ENCODE measurements at regions not wholly inside any gene's neighbourhood (a gene's known extent, or its start where the extent isn't known, plus 50 kb on each side); places are given as distances from the start of the nearest gene placed in this dataset.
A peak's percentile ranks its signal among the peaks of the same experiment; 100 is the strongest.

GRCh38 chr3:57009802-57010201 is 50.7 kb upstream of the SPATA12 start:
- no peaks in the 10 kb centered on the region for H3K9me3 Mint-ChIP-seq
- peaks cover 2% of the 10 kb centered on the region for H3K27me3 Mint-ChIP-seq (ENCODE audit: insufficient read depth)
- no peak overlapping the region for H3K4me3 Mint-ChIP-seq
- no peak for DNase-seq (ENCODE audit: low spot score)
- intact Hi-C loops (cut with micrococcal nuclease): no loop called here
- peaks cover 8% of the 10 kb centered on the region for H3K4me1 Mint-ChIP-seq (ENCODE audit: low read depth)
- no peak overlapping the region for H3K27ac Mint-ChIP-seq
- H3K36me3 Mint-ChIP-seq (ENCODE audit: low read depth): no peaks in the 10 kb centered on the region

GRCh38 chr3:57009367-57009766 is 51.1 kb upstream of the SPATA12 start:
- H3K36me3 Mint-ChIP-seq (ENCODE audit: low read depth): no peaks in the 10 kb centered on the region

GRCh38 chr3:57007521-57008460 is 52.7 kb upstream of the SPATA12 start:
- peak; percentile 11 for DNase-seq (ENCODE audit: low spot score)
- intact Hi-C loops (cut with micrococcal nuclease): no loop called here
- H3K36me3 Mint-ChIP-seq (ENCODE audit: low read depth): no peaks in the 10 kb centered on the region
- H3K4me1 Mint-ChIP-seq (ENCODE audit: low read depth): peaks cover 8% of the 10 kb centered on the region
- H3K27ac Mint-ChIP-seq: peak overlapping the region; percentile 76
- H3K9me3 Mint-ChIP-seq: no peaks in the 10 kb centered on the region
- H3K27me3 Mint-ChIP-seq (ENCODE audit: insufficient read depth): peaks cover 6% of the 10 kb centered on the region
- H3K4me3 Mint-ChIP-seq: peak overlapping the region; percentile 19

More at GRCh38 chr3:57009367-57009766, 51.1 kb upstream of the SPATA12 start:
- intact Hi-C loops (cut with micrococcal nuclease): no loop called here
- H3K9me3 Mint-ChIP-seq: no peaks in the 10 kb centered on the region
- peaks cover 8% of the 10 kb centered on the region for H3K4me1 Mint-ChIP-seq (ENCODE audit: low read depth)
- no peak for DNase-seq (ENCODE audit: low spot score)
- no peak overlapping the region for H3K4me3 Mint-ChIP-seq
- no peak overlapping the region for H3K27ac Mint-ChIP-seq
- H3K27me3 Mint-ChIP-seq (ENCODE audit: insufficient read depth): peaks cover 3% of the 10 kb centered on the region

- no peak overlapping the region for H3K27ac Mint-ChIP-seq
- no peaks in the 10 kb centered on the region for H3K9me3 Mint-ChIP-seq
Observed at GRCh38 chr3:57006949-57007419, 53.5 kb upstream of the SPATA12 start.

GRCh38 chr3:57006179-57006657 is 54.2 kb upstream of the SPATA12 start:
- peak overlapping the region; percentile 9 for H3K27ac Mint-ChIP-seq
- no peak for DNase-seq (ENCODE audit: low spot score)
- H3K4me1 Mint-ChIP-seq (ENCODE audit: low read depth): peaks cover 8% of the 10 kb centered on the region
- intact Hi-C loops (cut with micrococcal nuclease): no loop called here
- H3K9me3 Mint-ChIP-seq: no peaks in the 10 kb centered on the region
- H3K27me3 Mint-ChIP-seq (ENCODE audit: insufficient read depth): peaks cover 6% of the 10 kb centered on the region
- H3K36me3 Mint-ChIP-seq (ENCODE audit: low read depth): no peaks in the 10 kb centered on the region
- H3K4me3 Mint-ChIP-seq: no peak overlapping the region

More at GRCh38 chr3:57006949-57007419, 53.5 kb upstream of the SPATA12 start:
- intact Hi-C loops (cut with micrococcal nuclease): no loop called here
- peaks cover 6% of the 10 kb centered on the region for H3K27me3 Mint-ChIP-seq (ENCODE audit: insufficient read depth)
- peaks cover 8% of the 10 kb centered on the region for H3K4me1 Mint-ChIP-seq (ENCODE audit: low read depth)
- H3K4me3 Mint-ChIP-seq: no peak overlapping the region
- no peaks in the 10 kb centered on the region for H3K36me3 Mint-ChIP-seq (ENCODE audit: low read depth)
- DNase-seq (ENCODE audit: low spot score): no peak

GRCh38 chr3:57004229-57004628 is 56.2 kb upstream of the SPATA12 start:
- H3K4me1 Mint-ChIP-seq (ENCODE audit: low read depth): peaks cover 8% of the 10 kb centered on the region
- peaks cover 9% of the 10 kb centered on the region for H3K27me3 Mint-ChIP-seq (ENCODE audit: insufficient read depth)
- no peak overlapping the region for H3K27ac Mint-ChIP-seq
- no peak overlapping the region for H3K4me3 Mint-ChIP-seq
- H3K9me3 Mint-ChIP-seq: no peaks in the 10 kb centered on the region
- no peaks in the 10 kb centered on the region for H3K36me3 Mint-ChIP-seq (ENCODE audit: low read depth)
- no peak for DNase-seq (ENCODE audit: low spot score)
- intact Hi-C loops (cut with micrococcal nuclease): no loop called here

- Mint-ChIP-seq H3K27me3 (ENCODE audit: insufficient read depth) (peaks cover 9% of the 10 kb centered on the region), H3K9me3 (no peaks in the 10 kb centered on the region), H3K4me1 (ENCODE audit: low read depth) (peaks cover 8% of the 10 kb centered on the region), H3K27ac (no peak overlapping the region), H3K36me3 (ENCODE audit: low read depth) (no peaks in the 10 kb centered on the region), H3K4me3 (no peak overlapping the region)
- intact Hi-C loops (cut with micrococcal nuclease): no loop called here
- DNase-seq (ENCODE audit: low spot score): no peak
Observed at GRCh38 chr3:57003676-57004075, 56.8 kb upstream of the SPATA12 start.

GRCh38 chr3:57001356-57001755 is 59.1 kb upstream of the SPATA12 start:
- no peak for DNase-seq (ENCODE audit: low spot score)
- Mint-ChIP-seq H3K4me3 (no peak overlapping the region), H3K4me1 (ENCODE audit: low read depth) (no peaks in the 10 kb centered on the region), H3K27ac (no peak overlapping the region), H3K9me3 (no peaks in the 10 kb centered on the region), H3K36me3 (ENCODE audit: low read depth) (no peaks in the 10 kb centered on the region), H3K27me3 (ENCODE audit: insufficient read depth) (peaks cover 8% of the 10 kb centered on the region)
- intact Hi-C loops (cut with micrococcal nuclease): no loop called here

- peaks cover 5% of the 10 kb centered on the region for H3K4me1 Mint-ChIP-seq (ENCODE audit: low read depth)
- peaks cover 7% of the 10 kb centered on the region for H3K27me3 Mint-ChIP-seq (ENCODE audit: insufficient read depth)
- H3K4me3 Mint-ChIP-seq: no peak overlapping the region
- no peak for DNase-seq (ENCODE audit: low spot score)
- intact Hi-C loops (cut with micrococcal nuclease): no loop called here
- no peak overlapping the region for H3K27ac Mint-ChIP-seq
- no peaks in the 10 kb centered on the region for H3K36me3 Mint-ChIP-seq (ENCODE audit: low read depth)
- no peaks in the 10 kb centered on the region for H3K9me3 Mint-ChIP-seq
Observed at GRCh38 chr3:57000012-57000411, 60.5 kb upstream of the SPATA12 start.

- no peak overlapping the region for H3K27ac Mint-ChIP-seq
- DNase-seq (ENCODE audit: low spot score): no peak
- no peaks in the 10 kb centered on the region for H3K36me3 Mint-ChIP-seq (ENCODE audit: low read depth)
- H3K27me3 Mint-ChIP-seq (ENCODE audit: insufficient read depth): peaks cover 7% of the 10 kb centered on the region
- peaks cover 5% of the 10 kb centered on the region for H3K4me1 Mint-ChIP-seq (ENCODE audit: low read depth)
- no peak overlapping the region for H3K4me3 Mint-ChIP-seq
- no peaks in the 10 kb centered on the region for H3K9me3 Mint-ChIP-seq
- intact Hi-C loops (cut with micrococcal nuclease): loop anchor here (10.0 kb wide), 1 partner anchor 225 kb away; the partner anchor contains the start of gene APPL1
Observed at GRCh38 chr3:56999547-56999946, 60.9 kb upstream of the SPATA12 start.

- H3K9me3 Mint-ChIP-seq: no peaks in the 10 kb centered on the region
- peaks cover 3% of the 10 kb centered on the region for H3K27me3 Mint-ChIP-seq (ENCODE audit: insufficient read depth)
- no peaks in the 10 kb centered on the region for H3K36me3 Mint-ChIP-seq (ENCODE audit: low read depth)
- no peak overlapping the region for H3K27ac Mint-ChIP-seq
- no peak for DNase-seq (ENCODE audit: low spot score)
- H3K4me1 Mint-ChIP-seq (ENCODE audit: low read depth): peaks cover 5% of the 10 kb centered on the region
- intact Hi-C loops (cut with micrococcal nuclease): loop anchor here (10.0 kb wide), 1 partner anchor 227 kb away; the partner anchor contains the start of gene APPL1
- no peak overlapping the region for H3K4me3 Mint-ChIP-seq
Observed at GRCh38 chr3:56998076-56998529, 62.4 kb upstream of the SPATA12 start.

- intact Hi-C loops (cut with micrococcal nuclease): loop anchor here (10.0 kb wide), 1 partner anchor 227 kb away; the partner anchor contains the start of gene APPL1
- no peaks in the 10 kb centered on the region for H3K36me3 Mint-ChIP-seq (ENCODE audit: low read depth)
Observed at GRCh38 chr3:56997675-56998074, 62.8 kb upstream of the SPATA12 start.

GRCh38 chr3:56997041-56997440 is 63.4 kb upstream of the SPATA12 start:
- Mint-ChIP-seq H3K27ac (no peak overlapping the region), H3K27me3 (ENCODE audit: insufficient read depth) (peaks cover 3% of the 10 kb centered on the region), H3K9me3 (no peaks in the 10 kb centered on the region), H3K4me3 (no peak overlapping the region), H3K36me3 (ENCODE audit: low read depth) (no peaks in the 10 kb centered on the region), H3K4me1 (ENCODE audit: low read depth) (peaks cover 5% of the 10 kb centered on the region)
- intact Hi-C loops (cut with micrococcal nuclease): loop anchor here (10.0 kb wide), 1 partner anchor 228 kb away; the partner anchor contains the start of gene APPL1
- DNase-seq (ENCODE audit: low spot score): no peak

More at GRCh38 chr3:56997675-56998074, 62.8 kb upstream of the SPATA12 start:
- Mint-ChIP-seq H3K4me1 (ENCODE audit: low read depth) (peaks cover 5% of the 10 kb centered on the region), H3K9me3 (no peaks in the 10 kb centered on the region), H3K4me3 (no peak overlapping the region), H3K27me3 (ENCODE audit: insufficient read depth) (peaks cover 3% of the 10 kb centered on the region), H3K27ac (no peak overlapping the region)
- DNase-seq (ENCODE audit: low spot score): no peak
